Activated T-helper 1 cell treated with anti-CD3 and anti-CD28 coated beads, Interleukin-2, amount 50 U/mL, for 16 hours (primary cell): ENCODE measurements at regions not wholly inside any gene's neighbourhood (a gene's known extent, or its start where the extent isn't known, plus 50 kb on each side); places are given as distances from the start of the nearest gene placed in this dataset.
"Not testable (repeated sequence)": the region's sequence is repeated elsewhere in the genome, so short reads cannot be mapped to it uniquely, and the experiment has no call there.

Experiments
- DNase-seq, 2 donors: peaks; one replicate each; pipeline ENCODE4 v3.0.0-alpha.2; 2020; ENCODE audit warnings: low read depth in 1 of 2, low spot score in 1 of 2

DNA sequence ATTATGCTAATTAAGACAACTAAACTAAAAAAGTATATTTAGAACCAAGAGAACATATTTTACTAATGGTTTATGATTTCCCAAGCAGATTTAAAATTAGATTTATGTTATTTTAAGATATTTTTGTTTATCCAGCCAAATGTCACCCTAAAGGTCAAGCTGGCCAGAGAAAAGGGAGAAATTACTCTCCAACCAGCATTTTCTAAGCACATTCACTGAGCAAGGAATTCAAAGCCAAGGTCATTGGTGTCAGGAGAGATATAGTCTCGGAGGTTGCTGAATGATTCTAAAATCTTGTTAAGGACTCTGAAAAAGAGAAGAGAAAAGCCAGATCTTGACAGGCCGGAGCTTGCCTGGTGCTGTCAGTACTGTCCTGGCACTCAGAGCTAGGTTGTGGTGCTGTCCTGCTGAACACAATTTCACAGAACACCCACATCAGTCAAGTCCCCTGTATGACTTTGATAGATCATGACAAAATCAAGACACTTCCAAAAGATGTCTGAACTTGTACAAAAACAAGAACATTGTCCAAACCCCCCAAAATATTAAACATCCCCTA, 222.3 kb upstream of the SMLR1 start:
- no peak for DNase-seq

DNA sequence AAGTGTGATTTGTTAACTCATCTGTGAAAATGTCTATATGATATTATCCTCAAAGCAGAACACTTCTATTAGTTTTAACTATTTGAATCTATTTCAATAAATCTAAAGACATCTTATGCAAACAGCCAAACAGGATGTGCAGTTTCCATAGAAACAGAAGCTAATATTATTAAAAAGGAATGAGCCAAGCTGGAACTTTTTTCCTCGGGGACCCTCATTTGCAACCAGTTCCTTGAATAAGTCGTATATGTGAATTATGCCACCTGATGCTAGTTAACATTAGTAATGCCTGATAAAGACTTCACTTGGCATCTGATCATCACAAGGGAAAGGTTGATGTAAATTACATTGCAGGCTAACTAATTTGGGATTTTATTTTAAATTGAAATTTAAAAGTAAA, 216.9 kb upstream of the SMLR1 start:
- no peak for DNase-seq

DNA sequence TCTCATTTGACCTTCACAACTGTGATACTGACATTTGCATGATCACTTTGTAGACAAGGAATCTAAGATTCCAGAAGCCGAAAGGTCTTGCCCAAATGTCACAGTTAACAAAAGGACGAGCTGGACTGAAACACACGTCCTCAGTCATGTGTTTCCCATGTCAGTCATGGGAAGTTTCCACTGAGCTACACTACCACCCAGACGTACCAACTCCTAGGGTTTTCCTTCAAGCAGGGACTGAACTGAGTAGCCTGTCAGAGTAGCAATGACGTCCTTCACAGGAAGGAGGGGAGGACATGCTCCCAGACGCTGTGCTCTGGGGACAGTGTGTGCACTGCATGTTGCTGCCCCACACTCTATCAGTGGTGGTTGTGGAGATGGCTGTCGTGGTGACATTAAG, 215.8 kb upstream of the SMLR1 start:
- DNase-seq, result no peak

DNA sequence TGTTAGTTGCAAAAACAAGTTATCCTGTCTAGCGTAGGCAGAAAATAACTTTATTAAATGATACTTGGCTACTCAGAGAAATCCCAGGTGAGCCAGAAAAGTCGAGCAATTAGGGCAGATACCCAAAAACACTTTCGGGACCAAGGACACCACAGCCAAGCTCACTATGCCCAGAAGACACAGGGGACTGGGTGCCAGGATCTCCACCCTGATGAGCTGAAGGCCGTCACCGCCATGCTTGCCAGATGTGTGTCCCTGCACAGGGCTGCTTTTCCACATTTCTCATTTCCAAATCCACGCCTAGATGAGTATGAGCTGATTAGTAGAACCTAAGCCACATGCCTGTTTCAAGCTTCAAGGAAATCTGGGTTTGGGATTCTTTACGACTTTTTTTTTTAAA, 214.0 kb upstream of the SMLR1 start:
- DNase-seq, result no peak

DNA sequence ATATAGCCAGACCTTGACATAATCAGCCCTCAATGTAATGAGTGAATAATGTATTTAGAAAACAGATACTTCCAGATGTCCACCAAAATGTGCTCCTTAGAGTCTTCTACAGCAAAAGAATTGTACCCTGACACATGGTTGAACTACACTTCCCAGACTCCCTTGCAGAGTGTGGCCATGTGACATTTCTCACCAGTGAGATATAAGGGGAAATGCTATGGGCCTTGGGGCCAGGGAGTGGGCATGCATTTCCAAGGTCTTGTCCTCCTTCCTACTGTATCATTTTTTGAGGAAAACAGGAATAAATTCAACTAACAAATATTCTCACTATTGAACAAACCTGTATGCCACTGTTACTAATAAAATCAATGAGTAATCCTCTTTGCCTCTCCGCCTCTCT, 211.4 kb upstream of the SMLR1 start:
- no peak for DNase-seq

DNA sequence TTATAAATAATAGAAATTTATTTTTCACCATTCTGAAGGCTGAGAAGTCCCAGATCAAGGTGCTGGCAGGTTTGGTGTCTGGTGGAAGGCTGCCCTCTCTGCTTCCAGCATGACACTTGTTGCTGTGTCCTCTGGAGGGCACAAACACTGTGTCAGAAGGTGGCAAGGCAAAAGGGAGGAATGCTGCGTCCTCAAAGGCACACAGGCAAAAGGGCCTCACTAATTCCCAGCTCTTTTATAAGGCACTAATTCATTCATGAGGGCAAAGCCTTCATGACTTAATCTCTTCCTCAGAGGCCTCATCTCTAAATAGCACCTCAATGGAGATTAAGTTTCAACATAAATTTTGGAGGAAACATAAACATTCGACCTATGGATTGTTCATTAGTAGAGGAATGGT, 209.5 kb upstream of the SMLR1 start:
- DNase-seq, result no peak

DNA sequence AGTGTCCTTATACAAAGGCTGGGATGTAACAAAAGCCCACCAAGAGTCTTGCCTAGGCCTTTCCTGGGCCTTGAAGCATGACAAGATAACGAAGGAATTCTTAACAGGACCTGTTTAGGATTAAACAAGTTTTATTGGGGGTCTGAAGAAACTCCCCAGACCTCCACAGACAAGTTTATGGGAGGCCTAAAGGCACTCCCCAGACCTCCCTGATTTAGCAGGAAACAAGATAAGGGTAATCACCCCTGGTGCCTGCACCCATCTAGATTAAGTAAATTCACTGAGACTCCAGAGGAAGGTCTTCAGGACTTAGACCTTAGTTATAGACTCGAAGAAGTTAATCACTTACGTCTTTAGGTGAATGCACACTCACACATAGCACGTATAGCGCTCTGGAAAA, 208.4 kb upstream of the SMLR1 start:
- DNase-seq, result not testable (repeated sequence)

DNA sequence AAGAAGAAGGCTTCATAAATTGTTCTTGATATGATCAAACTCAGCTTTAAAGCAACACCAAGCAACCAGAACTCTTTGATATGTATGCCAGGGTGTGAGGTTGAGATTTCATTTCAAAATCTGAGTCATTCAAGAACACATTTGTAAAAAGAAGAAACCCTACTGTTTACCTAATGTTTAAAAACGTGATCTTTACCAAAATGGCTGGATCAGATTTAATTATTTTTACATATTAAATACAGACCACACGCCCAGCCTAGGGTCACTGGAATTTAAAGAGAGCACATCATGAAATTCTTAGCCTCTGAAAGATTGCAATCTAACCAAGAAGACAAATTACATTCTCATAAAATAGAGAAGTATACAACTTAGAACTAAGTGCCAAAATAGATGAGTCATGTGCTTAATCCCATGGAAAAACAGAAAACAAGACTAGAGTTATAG, 206.8 kb upstream of the SMLR1 start:
- no peak for DNase-seq

DNA sequence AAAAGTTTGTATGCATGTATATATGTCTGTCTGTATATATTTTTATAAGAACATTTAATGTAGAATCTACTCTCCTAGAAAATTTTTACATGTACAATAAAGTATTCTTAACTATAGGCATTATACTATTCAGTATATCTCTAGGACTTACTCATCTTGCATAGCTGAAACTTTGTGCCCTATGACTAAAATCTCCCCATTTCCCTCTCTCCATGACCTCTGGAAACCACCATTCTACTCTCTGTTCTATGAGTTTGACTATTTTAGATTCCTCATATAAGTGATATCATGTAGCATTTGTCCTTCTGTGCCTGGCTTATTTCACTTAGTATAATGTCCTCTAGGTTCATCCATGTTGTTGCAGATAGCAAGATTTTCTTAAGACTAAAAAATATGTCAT, 205.1 kb upstream of the SMLR1 start:
- DNase-seq, result no peak

DNA sequence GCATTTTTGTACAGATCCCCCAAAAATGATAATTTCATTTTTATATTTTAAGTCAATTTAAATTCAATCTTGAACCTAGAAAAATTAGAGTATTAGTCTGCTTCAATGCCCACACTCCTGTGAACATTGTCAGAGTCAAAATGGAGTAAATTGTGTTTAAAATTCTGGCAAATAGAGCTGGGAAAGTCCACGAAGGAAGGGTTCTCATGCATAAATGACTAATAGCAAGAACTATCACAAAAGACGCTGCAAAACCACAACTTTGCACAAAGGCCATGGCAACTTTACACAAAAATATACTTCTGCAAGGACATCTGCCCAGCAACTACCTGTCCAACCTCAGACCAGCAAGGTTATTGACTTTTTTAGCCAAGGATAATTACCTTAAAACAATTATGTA, 203.2 kb upstream of the SMLR1 start:
- DNase-seq, result no peak

DNA sequence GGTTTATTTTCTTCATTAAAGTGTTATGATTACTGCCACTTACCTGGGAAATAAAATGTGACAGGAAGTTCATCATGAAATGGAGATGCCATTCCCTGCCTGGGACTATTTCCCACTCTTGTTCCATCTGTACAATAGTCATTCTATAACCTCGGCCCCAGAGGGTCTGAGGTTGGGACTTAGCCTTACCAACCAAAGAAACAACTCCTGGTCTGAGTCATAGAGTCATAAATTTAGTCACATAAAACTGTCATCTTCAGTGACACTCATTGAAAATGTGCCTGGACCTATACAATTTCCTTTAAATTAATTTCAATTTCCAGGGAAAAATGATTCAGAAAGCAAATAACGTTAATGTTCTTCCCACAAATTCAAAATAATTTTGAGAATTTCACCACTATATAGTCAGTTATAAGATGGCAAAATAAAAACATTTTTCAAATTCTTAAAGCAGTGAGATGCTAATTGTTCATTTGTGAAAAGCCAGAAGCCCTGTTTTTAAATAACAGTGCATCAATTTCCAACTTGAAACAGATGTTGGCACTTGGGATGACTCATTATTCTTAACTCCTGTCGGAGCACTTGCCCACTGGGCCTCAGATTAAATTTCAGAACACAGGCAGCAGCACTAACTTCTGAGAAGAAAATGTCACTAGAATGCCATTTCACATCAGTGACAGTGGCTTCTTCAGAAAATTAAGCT, 201.2 kb upstream of the SMLR1 start:
- DNase-seq, result no peak

DNA sequence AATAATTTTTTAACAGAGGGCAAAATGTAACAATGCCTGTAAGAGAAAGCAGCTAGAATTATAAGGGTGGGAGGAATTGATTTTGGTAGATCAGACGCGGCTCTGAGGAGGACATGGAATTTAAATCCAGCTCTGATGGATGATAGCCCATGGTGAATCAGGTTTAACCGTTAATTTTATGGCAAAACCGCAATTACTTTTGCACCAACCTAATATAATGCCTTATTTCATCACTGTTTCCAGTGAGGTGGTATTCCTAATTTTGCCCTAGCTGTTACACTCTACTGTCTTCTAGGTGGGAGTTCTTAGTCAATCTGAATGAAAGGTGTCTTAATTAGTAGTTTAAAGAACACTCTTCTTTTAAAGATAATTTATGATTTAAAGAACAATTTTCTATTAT, 198.3 kb upstream of the SMLR1 start:
- DNase-seq, result no peak

DNA sequence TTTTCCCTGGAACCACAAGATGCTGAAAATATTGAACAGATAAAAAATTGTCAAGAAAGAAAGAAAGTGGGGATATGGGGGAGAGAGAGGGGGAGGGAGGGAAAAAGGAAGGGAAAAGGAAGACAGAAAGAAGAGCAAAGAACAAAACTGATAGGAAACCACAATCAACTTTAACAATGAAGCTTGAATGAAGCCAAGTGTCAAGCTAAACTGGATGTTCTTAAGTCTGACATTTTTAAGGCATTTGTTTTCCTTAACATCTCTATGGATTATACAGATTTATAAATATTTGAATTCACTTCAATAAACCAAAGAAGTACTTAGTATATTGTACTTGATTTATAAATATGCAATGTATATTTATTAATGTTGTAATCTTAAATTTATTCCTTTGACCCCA, 197.6 kb upstream of the SMLR1 start:
- DNase-seq, result no peak

DNA sequence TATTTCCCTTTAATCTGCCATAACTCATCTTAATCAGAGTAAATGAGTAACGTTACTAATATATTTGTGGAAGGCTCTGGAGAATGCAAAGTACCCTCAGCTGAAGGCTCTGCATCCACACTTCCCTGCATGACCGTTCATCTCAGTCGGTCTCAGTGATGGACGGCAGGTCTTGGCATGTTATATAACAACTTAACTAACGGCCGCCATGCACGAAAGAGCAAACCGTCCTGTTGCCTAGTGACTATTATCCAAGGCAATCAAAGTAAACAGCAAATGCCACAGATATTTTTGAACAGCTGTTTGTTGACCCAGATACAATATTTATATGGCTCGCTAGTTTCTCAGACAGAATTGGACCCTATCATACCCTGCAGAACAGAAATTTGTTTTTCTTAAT, 194.9 kb upstream of the SMLR1 start:
- DNase-seq, result no peak

DNA sequence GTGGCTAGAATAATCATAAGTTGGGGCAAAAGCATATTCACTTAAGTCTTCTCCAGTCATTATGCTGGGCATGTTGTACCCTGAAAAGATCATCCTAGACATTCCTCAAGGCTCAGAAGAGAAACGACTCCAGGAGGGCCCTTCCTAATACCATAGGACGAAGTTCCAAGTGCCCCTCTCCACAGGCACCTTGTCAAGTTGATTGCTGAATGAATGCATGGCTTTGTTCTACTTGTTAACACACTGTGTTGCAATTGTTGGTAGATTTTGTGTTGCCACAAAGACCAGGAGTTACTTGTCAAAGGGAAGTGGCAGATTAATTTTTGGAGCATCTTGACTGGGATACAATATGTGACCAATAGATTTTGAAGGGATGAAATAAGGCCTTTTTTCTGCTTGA, 194.3 kb upstream of the SMLR1 start:
- no peak for DNase-seq

DNA sequence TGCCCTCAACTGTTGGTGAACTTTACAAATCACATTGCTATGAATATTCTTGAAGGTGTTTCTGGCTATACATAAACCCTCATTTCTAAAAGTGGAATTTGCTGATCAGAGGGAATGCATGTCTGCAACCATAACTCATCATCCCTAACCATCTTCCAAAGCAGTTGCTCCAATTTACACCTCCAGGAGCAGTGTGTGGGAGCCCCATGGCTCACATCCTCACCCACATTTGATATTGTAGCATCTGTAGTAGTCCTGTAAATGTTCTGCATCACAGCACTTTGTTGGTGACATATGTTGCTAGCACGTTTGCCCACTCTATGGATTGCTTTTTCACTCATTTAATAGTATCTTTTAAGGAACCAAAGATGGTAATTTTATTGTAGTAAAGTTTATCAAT, 183.8 kb upstream of the SMLR1 start:
- no peak for DNase-seq

DNA sequence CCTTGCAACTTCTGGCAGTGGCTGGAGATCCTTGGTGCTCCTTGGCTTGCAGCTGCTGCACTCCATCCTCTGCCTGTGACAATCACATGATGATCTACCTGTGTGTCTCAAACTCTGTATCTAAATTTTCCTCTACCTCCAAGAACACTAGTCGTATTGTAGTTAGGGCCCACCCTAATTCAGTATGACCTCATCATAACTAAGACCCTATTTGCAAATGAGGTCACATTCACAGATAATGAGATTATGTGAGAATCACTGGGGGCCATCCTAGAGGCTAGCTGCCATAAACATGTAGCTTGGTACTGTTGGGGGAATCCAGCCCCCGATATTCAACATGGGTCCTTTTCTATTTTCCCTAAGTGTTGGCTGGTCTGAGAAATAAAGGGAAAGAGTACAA, 183.0 kb upstream of the SMLR1 start:
- no peak for DNase-seq

DNA sequence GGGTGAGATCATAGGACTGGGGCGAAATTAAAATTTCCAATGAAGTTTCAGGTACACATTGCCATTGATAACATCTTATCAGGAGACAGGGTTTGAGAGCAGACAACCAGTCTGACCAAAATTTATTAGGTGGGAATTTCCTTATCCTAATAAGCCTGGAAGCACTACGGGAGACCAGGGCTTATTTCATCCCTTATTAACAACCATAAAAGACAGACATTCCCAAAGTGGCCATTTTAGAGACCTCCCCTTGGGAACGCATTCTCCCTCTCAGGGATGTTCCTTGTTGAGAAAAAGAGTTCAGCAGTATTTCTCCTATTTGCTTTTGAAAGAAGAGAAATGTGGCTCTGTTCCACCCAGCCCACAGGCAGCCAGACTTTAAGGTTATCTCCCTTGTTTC, 182.4 kb upstream of the SMLR1 start:
- not testable (repeated sequence) for DNase-seq

DNA sequence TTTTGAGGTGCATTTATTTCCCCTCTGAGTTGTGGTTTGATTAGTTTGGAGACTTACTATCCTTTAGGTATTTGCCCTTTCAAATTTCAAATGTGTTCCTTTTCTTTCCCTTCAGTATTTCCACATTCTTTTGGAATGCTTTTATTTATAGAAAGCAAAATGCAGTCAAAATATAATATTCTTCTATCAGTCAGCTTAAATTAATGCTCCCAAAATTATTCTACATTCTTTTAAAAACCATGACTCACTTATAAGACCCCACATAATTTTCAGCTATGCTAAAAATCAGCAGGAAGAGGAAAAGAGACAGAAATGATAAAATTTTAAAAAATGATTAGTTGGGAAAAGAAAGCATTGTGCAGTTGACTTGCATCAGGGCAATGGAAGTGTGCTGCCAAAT, 180.0 kb upstream of the SMLR1 start:
- no peak for DNase-seq

DNA sequence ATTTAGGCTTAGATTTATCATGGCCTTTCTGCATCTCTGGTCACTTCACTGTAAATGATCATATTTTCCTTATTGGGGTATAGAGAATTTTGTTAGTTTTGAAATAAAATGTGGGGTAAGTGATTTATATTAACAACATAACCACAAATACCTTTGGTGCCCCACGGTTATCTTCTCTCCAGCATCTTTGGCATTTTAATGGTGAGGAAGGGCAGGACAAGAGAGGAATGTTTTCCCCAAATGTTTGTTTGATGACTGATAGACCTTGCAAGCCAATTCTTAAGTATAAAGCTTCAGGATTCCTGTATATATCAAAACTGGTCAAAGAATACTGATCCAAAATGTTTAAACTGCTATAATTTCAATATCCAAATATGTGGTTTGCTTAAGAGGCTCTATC, 171.6 kb upstream of the SMLR1 start:
- no peak for DNase-seq

DNA sequence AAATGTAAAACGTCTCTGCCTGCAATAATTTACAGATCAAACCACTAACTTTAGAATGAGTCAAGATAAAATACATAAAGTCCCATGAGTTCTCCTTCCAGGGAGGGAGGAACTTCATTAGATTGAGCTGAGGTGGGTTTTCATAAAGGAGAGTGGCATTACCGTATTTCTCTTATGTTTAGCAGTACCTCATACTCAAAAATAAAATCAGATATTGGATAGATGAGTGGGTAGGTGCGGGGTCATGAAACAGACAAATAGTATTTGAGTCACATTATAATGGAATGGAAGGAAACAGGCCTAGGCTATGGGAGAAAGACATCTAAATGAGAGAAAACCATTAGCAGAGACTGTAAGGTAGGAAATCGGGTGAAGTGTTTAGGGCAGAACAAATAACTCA, 166.1 kb upstream of the SMLR1 start:
- no peak for DNase-seq

DNA sequence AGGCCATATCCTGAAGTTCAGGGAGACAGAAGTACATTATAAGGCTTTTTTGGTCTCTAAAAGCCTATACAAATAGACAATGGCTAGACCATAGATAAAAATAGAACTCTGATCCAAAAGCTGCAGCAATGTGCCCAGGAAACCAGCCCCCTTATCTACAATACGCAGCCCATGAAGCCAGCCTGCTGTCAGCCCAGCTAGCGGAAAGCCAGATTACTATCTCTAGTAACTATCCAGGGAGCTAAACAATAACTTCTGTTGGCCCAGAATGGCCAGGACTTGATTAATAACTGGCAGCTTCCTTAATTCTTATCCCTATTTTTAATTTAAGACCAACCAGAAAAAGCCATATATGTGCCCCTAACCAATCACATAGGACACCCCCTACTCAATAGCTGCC, 160.4 kb upstream of the SMLR1 start:
- DNase-seq, result no peak

DNA sequence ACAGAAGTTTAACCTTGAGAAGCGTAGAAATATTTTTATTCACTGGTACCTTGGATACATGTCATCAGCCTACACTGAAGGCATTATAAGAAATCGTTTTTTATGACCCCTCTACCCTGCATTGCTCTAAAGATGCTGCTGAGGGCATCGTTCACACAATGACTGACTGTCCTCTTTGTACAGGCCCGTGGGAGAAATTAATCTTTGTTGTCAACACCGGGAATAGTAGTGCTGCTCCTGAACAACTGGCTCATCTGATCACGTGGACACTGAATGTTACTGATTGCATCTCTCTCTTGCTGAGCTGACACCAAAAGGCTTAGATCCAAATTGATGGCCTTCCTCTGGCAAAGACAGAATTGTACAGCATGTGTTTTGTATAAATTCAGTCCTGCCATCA, 157.1 kb upstream of the SMLR1 start:
- no peak for DNase-seq
